Liver (tissue), 8 donors: ENCODE measurements at regions not wholly inside any gene's neighbourhood (a gene's known extent, or its start where the extent isn't known, plus 50 kb on each side); places are given as distances from the start of the nearest gene placed in this dataset. TPM values are rescaled to one million over a fixed set of nuclear protein-coding genes. Genes with fewer than 3 reads are reported as not detected.

Experiments
- DNase-seq: peaks from one replicate; pipeline ENCODE4 v3.0.0-alpha.2; 2017; ENCODE audit warnings: low spot score
- H3K27ac ChIP-seq, 2 donors: one replicate each; pipeline ENCODE4 v1.7.0; 2013; ENCODE audit warnings: inconsistent platforms in 2 of 2, low read length in 2 of 2, control low read depth in 1 of 2, low read depth in 1 of 2, mild to moderate bottlenecking in 1 of 2
- H3K27me3 ChIP-seq, 4 donors: one replicate each; pipeline versions ENCODE4 v1.6.1 to v1.7.0; 2013; ENCODE audit warnings: low read length in 3 of 4, inconsistent platforms in 1 of 4, mild to moderate bottlenecking in 1 of 4, moderate library complexity in 1 of 4; ENCODE audit not compliant: control insufficient read depth in 4 of 4, insufficient read depth in 4 of 4
- H3K36me3 ChIP-seq, 4 donors: one replicate each; pipeline versions ENCODE4 v1.6.1 to v1.7.0; 2013; ENCODE audit warnings: low read length in 3 of 4, mild to moderate bottlenecking in 3 of 4, low read depth in 1 of 4, moderate library complexity in 1 of 4; ENCODE audit not compliant: control insufficient read depth in 4 of 4, insufficient read depth in 3 of 4
- H3K4me1 ChIP-seq, 4 donors: one replicate each; pipeline versions ENCODE4 v1.6.1 to v1.7.0; 2013; ENCODE audit warnings: low read length in 3 of 4, mild to moderate bottlenecking in 3 of 4, moderate library complexity in 1 of 4; ENCODE audit not compliant: control insufficient read depth in 4 of 4, insufficient read depth in 4 of 4
- H3K4me3 ChIP-seq, 3 donors: one replicate each; pipeline versions ENCODE4 v1.6.1 to v1.7.0; 2013; ENCODE audit warnings: low read length in 3 of 3, control low read depth in 1 of 3, low read depth in 1 of 3, mild to moderate bottlenecking in 1 of 3
- H3K9ac ChIP-seq, 2 donors: one replicate each; pipeline ENCODE4 v1.7.0; 2013; ENCODE audit warnings: low read length in 2 of 2, mild to moderate bottlenecking in 2 of 2, moderate library complexity in 2 of 2, control low read depth in 1 of 2, low read depth in 1 of 2
- H3K9me3 ChIP-seq, 4 donors: one replicate each; pipeline versions ENCODE4 v1.6.1 to v1.7.0; 2013; ENCODE audit warnings: low read length in 3 of 4; ENCODE audit not compliant: control insufficient read depth in 4 of 4
- EGR1 ChIP-seq, 2 donors: IDR thresholded peaks; 2 replicates each; pipeline ENCODE4 v1.6.1; 2016 to 2018; ENCODE audit warnings: antibody characterized with exemption in 2 of 2, low read depth in 2 of 2
- NR2F2 ChIP-seq: IDR thresholded peaks from 2 replicates; pipeline ENCODE4 v1.6.1; 2016; ENCODE audit warnings: antibody characterized with exemption
- WGBS: extraction: QIAGEN DNeasy Blood & Tissue Kit; methylation state at CpG from one replicate; pipeline ENCODE4 v1.1.7; 2013; 5-methylcytosine and 5-hydroxymethylcytosine counted together
- small RNA-seq: library from RNA; depleted of rRNA; stranded (forward); fragments of <200 nt; gene quantifications from one replicate; pipeline ENCODE3, GENCODE V24; 2014
- donor health status: healthy.
- donor health status: healthy.
- donor health status: healthy.
- donor health status: healthy.

DNA sequence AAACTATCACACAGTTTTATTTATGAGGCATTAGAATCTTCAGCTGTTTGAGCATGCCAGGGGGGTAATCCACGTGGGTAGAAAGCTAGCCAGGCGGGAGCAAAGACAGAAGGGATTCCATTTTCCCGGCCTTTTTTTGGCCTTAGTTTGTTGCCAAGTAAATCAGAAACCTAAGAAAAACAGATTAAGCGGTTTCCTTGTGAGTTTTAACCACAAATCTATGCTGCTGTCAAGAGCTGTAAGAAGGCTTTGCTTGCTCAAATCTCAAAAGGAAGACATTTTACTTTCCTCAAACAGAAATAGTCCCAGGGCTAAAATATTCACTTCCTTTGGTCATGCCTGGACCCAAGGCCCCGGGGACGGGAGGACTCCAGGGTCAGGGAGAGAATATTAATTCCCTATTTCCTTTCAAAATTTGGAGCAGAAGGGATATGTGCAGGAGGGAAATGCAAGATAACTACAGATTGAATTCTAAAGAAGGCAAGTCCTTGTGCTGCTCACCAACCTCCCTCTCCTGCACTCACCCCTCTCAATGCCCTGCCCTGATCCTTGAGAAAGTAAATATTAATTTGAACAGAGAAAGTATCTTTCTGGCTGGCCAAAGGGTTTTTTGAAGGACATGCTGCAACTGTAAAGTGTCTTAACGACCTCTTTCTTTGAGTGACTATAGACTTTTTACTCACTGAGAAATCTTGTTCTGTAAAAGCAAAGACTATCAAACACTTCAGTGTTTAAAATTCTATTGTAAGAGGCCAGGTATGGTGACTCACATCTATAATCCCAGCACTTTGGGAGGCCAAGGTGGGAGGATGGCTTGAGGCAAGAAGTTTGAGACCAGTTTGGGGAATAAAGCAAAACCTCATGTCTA, 75.7 kb downstream of the HSD17B6 start:
- no peak overlapping the region for H3K9ac ChIP-seq
- H3K4me3 ChIP-seq: no peak overlapping the region
- no peaks in the 10 kb centered on the region for H3K9me3 ChIP-seq
- no peak for DNase-seq
- 70% methylated on average over 7 of the region's 7 CpGs for WGBS
- peaks cover 8 to 41% (median 30%) of the 10 kb centered on the region in 4 donors for H3K4me1 ChIP-seq
- TF ChIP-seq EGR1 (IDR thresholded peaks at IDR 0.05; ENCODE audit: low read depth in 2 of 2) (no peak), NR2F2 (peak; percentile 35)
- H3K36me3 ChIP-seq: no peaks in the 10 kb centered on the region
- H3K27me3 ChIP-seq: no peaks in the 10 kb centered on the region
- H3K27ac ChIP-seq: no peak overlapping the region

Small RNA genes lying in the stretch of these regions (small RNA-seq; reads per million reads assigned to genes)
- gene AC121758.2: not detected
- gene RF00554: not detected
